WERI-Rb-1 (cell line): ENCODE measurements at regions not wholly inside any gene's neighbourhood (a gene's known extent, or its start where the extent isn't known, plus 50 kb on each side); places are given as distances from the start of the nearest gene placed in this dataset.

ENCODE experiments used
- DNase-seq: peaks from one replicate; pipeline ENCODE4 v3.0.0-alpha.2; 2020
- H3K27ac ChIP-seq: fragments of 250-450 bp; sonication (Bioruptor Pico); 2 replicates; pipeline ENCODE4 v1.5.1; 2020; ENCODE audit warnings: mild to moderate bottlenecking, moderate library complexity
- H3K27me3 ChIP-seq: fragments of 250-450 bp; sonication (Bioruptor Pico); 2 replicates; pipeline ENCODE4 v1.5.1; 2021; ENCODE audit warnings: mild to moderate bottlenecking, low read depth, moderate library complexity; ENCODE audit not compliant: insufficient read depth, severe bottlenecking
- H3K36me3 ChIP-seq: fragments of 250-450 bp; sonication (Bioruptor Pico); 2 replicates; pipeline ENCODE4 v1.5.1; 2020; ENCODE audit warnings: mild to moderate bottlenecking, moderate library complexity
- H3K4me3 ChIP-seq: 2 replicates; pipeline ENCODE4 v1.5.1; 2011; ENCODE audit warnings: low read depth, mild to moderate bottlenecking, control low read depth, low read length
- H3K9me3 ChIP-seq: fragments of 250-450 bp; sonication (Bioruptor Pico); 2 replicates; pipeline ENCODE4 v1.5.1; 2021; ENCODE audit warnings: mild to moderate bottlenecking, moderate library complexity; ENCODE audit not compliant: severe bottlenecking
- TF ChIP-seq, protein P1 (sequence below): IDR thresholded peaks from 2 replicates; pipeline ENCODE4 v1.5.1; 2011; ENCODE audit warnings: low read depth, mild to moderate bottlenecking, control low read depth, inconsistent platforms, low read length

DNA sequence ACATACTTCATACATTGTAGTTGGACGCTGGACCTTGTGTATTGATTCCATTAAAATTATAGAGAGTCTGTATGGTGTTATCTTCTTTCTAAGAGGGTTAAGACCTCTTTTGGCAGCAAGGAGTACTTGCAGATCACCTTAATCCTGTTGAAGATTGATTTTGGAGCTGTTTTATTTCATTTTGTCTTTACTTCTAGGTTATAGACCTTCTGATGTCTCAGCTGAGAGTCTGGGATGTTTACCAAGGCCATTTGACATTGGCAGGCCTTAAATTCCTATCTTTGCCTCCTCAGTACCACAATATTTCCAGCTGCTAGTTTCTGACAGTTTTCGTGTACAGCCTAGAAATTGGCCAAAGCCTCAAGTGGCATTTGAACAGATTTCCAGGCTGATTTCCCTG is 338.0 kb downstream of the LMO4 start:
- no peaks in the 10 kb centered on the region for H3K27me3 ChIP-seq
- H3K27ac ChIP-seq, result no peak overlapping the region
- TF ChIP-seq, protein P1, sequence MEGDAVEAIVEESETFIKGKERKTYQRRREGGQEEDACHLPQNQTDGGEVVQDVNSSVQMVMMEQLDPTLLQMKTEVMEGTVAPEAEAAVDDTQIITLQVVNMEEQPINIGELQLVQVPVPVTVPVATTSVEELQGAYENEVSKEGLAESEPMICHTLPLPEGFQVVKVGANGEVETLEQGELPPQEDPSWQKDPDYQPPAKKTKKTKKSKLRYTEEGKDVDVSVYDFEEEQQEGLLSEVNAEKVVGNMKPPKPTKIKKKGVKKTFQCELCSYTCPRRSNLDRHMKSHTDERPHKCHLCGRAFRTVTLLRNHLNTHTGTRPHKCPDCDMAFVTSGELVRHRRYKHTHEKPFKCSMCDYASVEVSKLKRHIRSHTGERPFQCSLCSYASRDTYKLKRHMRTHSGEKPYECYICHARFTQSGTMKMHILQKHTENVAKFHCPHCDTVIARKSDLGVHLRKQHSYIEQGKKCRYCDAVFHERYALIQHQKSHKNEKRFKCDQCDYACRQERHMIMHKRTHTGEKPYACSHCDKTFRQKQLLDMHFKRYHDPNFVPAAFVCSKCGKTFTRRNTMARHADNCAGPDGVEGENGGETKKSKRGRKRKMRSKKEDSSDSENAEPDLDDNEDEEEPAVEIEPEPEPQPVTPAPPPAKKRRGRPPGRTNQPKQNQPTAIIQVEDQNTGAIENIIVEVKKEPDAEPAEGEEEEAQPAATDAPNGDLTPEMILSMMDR, result no peak
- H3K9me3 ChIP-seq, result no peaks in the 10 kb centered on the region
- H3K4me3 ChIP-seq, result no peak overlapping the region
- H3K36me3 ChIP-seq, result no peaks in the 10 kb centered on the region
- no peak for DNase-seq

DNA sequence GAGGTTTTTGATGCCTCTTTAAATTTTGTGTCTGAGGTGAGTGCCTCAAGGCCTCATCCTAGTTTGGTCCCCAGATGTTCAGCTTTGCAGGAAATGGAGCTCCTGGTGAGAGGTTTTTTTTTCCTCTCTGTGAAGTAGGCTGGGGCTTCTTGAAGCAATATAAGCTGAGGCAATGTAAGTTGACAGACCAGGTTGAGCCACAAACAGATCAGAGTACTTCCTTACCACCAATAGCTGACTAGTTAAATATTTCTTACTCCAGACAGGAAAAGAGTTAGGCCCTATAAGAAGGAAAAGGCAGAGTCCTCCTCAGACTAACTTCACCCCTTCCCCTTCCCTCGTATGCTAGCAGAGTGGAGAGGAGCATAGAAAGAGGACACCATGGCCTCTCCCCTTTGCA is 341.0 kb downstream of the LMO4 start:
- Histone ChIP-seq H3K4me3 (no peak overlapping the region), H3K27ac (no peak overlapping the region), H3K27me3 (no peaks in the 10 kb centered on the region), H3K36me3 (no peaks in the 10 kb centered on the region), H3K9me3 (no peaks in the 10 kb centered on the region)
- TF ChIP-seq, protein P1, result no peak
- DNase-seq, result no peak

DNA sequence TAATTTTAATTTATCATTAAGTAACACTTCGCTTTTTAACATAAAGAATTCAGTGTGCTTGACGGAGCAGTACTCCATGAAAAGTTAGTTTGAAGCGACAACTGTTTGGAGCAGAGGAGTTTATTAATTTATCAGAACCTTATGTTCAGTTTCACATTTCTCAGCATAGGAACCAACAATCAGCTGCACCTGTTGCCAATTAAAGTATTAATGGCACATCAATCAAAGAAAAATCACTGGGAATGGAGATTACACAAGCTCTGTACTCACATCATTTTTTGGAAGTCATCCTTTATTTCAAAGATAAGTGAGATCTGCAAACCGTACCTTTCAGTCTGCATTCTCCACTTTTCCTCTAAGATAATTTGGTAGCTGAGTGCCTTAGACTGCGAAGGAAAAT is 344.6 kb downstream of the LMO4 start:
- no peaks in the 10 kb centered on the region for H3K27me3 ChIP-seq
- no peak overlapping the region for H3K27ac ChIP-seq
- no peaks in the 10 kb centered on the region for H3K36me3 ChIP-seq
- TF ChIP-seq, protein P1, result no peak
- DNase-seq, result no peak
- H3K9me3 ChIP-seq, result no peaks in the 10 kb centered on the region
- H3K4me3 ChIP-seq, result no peak overlapping the region

DNA sequence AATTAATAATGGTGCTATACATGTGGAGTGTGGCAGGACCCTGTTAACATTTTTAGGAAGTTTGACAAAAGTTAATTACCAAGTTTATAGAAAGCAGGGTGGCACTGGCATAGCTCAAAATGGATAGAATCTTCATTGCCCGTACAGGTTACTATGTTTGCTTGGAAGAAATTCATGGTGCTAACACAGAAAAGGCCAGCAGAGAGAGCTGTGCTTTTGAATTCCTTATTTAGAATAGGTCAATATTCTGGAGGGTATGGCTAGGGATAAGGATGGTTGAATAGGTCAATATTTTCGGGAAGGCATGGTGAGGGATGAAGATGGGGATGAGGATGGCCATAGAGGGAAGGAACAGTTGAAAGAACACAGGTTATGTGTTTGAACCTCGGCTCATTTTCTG is 345.1 kb downstream of the LMO4 start:
- H3K4me3 ChIP-seq, result no peak overlapping the region
- TF ChIP-seq, protein P1, result peak; percentile 19; the same call in 1 of the 2 replicates
- no peak for DNase-seq

DNA sequence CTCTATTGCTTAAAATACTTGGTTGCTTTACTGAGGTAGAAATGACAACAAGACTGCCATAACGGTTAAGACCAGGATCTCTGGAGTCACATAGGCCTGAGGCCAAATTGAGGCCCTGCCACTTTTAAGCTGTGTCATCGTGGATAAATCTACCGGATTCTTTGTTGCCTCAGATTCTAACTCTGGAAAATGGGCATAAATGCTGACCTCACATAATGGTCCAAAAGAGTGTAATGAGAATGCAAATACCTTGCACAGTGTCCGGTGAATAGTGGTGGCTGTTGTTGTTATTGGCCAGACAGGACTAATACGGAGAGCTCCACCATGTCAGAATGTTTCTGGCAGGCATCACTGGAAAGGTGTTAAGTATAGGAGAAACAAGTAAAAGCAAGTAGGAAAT is 346.1 kb downstream of the LMO4 start:
- H3K27me3 ChIP-seq, result no peaks in the 10 kb centered on the region
- DNase-seq, result no peak
- TF ChIP-seq, protein P1, result no peak

More for the DNA sequence above, 345.1 kb downstream of the LMO4 start:
- Histone ChIP-seq H3K27me3 (no peaks in the 10 kb centered on the region), H3K36me3 (no peaks in the 10 kb centered on the region), H3K9me3 (no peaks in the 10 kb centered on the region), H3K27ac (no peak overlapping the region)

DNA sequence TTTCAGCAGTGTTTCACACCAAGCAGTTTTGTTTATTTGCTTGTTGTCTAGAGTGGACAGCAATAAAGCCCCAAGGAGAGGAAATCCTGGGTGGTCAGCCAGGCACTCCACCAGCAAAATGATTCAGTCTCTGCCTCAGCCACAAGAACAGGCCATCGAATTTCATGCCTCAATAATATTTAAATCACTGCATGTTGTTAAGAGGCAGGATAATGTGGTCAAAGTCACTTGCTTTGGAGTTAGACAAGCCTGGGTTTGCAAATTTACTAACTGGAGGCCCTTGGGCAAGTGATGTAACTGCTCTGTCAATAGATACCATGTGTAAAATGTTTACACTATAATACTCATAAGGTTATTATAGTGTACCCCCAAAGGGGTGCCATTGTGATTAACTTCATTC is 349.6 kb downstream of the LMO4 start:
- H3K36me3 ChIP-seq, result no peaks in the 10 kb centered on the region
- H3K4me3 ChIP-seq, result no peak overlapping the region
- H3K9me3 ChIP-seq, result peaks cover 3% of the 10 kb centered on the region
- H3K27ac ChIP-seq, result no peak overlapping the region
- TF ChIP-seq, protein P1, result no peak
- DNase-seq, result no peak
- H3K27me3 ChIP-seq, result no peaks in the 10 kb centered on the region

More for the DNA sequence above, 346.1 kb downstream of the LMO4 start:
- Histone ChIP-seq H3K36me3 (no peaks in the 10 kb centered on the region), H3K27ac (no peak overlapping the region), H3K9me3 (peaks cover 3% of the 10 kb centered on the region), H3K4me3 (no peak overlapping the region)
